ENCODE measurements at regions not wholly inside any gene's neighbourhood (a gene's known extent, or its start where the extent isn't known, plus 50 kb on each side); places are given as distances from the start of the nearest gene placed in this dataset.

GRCh38 chr11:97363331-97363730, 973.5 kb downstream of the JRKL start:
- no peak overlapping the region for H3K27ac ChIP-seq (ENCODE audit: low read depth, low read length)
- no peaks in the 10 kb centered on the region for H3K27me3 ChIP-seq (ENCODE audit: control insufficient read depth, low read length)
- H4K20me1 ChIP-seq (ENCODE audit: control insufficient read depth, insufficient read depth, low read depth, low read length), result no peaks in the 10 kb centered on the region
- H3K4me3 ChIP-seq (ENCODE audit: low read length), result no peak overlapping the region
- H3K36me3 ChIP-seq (ENCODE audit: control insufficient read depth, low read length), result no peaks in the 10 kb centered on the region
- no peaks in the 10 kb centered on the region for H3K79me2 ChIP-seq (ENCODE audit: control insufficient read depth, low read length)
- no peaks in the 10 kb centered on the region for H3K9me3 ChIP-seq (ENCODE audit: control insufficient read depth, insufficient read depth, low read length)
- H3K4me1 ChIP-seq (ENCODE audit: control insufficient read depth, low read length), result no peaks in the 10 kb centered on the region
- H3K4me2 ChIP-seq (ENCODE audit: low read length), result no peak overlapping the region
- TF ChIP-seq, protein P1, sequence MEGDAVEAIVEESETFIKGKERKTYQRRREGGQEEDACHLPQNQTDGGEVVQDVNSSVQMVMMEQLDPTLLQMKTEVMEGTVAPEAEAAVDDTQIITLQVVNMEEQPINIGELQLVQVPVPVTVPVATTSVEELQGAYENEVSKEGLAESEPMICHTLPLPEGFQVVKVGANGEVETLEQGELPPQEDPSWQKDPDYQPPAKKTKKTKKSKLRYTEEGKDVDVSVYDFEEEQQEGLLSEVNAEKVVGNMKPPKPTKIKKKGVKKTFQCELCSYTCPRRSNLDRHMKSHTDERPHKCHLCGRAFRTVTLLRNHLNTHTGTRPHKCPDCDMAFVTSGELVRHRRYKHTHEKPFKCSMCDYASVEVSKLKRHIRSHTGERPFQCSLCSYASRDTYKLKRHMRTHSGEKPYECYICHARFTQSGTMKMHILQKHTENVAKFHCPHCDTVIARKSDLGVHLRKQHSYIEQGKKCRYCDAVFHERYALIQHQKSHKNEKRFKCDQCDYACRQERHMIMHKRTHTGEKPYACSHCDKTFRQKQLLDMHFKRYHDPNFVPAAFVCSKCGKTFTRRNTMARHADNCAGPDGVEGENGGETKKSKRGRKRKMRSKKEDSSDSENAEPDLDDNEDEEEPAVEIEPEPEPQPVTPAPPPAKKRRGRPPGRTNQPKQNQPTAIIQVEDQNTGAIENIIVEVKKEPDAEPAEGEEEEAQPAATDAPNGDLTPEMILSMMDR (IDR thresholded peaks at IDR 0.05; ENCODE audit: low read depth, low read length, poor library complexity, severe bottlenecking), result no peak
- TF ChIP-seq EZH2phosphoT487 (IDR thresholded peaks at IDR 0.05; ENCODE audit: borderline replicate concordance, low read length), result no peak
- H3F3A ChIP-seq (ENCODE audit: control insufficient read depth, insufficient read depth), result no peaks in the 10 kb centered on the region
- H3K9me2 ChIP-seq (replicated peaks; ENCODE audit: control insufficient read depth, low read length), result no peaks in the 10 kb centered on the region

DNA sequence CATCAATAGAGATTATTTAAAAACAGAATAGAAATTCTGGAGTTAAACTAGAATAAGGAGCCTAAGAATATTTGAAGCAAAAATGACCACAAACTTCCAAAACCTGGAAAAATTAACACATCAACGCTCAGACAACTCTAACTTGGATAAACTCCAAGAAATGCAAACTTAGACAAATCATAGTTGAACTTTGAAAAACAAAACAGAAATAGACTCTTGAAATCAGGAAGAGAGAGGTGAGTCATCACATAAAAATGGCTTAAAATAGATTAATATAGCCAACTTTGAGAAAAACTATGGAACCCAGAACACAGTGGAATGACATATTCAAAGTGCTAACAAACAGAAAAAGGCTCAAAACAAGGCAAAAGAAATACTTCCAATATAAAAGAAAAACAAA, 974.2 kb downstream of the JRKL start:
- Histone ChIP-seq H4K20me1 (ENCODE audit: control insufficient read depth, insufficient read depth, low read depth, low read length) (no peaks in the 10 kb centered on the region), H3K4me3 (ENCODE audit: low read length) (no peak overlapping the region), H3F3A (ENCODE audit: control insufficient read depth, insufficient read depth) (no peaks in the 10 kb centered on the region), H3K79me2 (ENCODE audit: control insufficient read depth, low read length) (no peaks in the 10 kb centered on the region), H3K4me2 (ENCODE audit: low read length) (no peak overlapping the region), H3K9me2 (replicated peaks; ENCODE audit: control insufficient read depth, low read length) (no peaks in the 10 kb centered on the region), H3K36me3 (ENCODE audit: control insufficient read depth, low read length) (no peaks in the 10 kb centered on the region), H3K27ac (ENCODE audit: low read depth, low read length) (no peak overlapping the region), H3K27me3 (ENCODE audit: control insufficient read depth, low read length) (no peaks in the 10 kb centered on the region), H3K9me3 (ENCODE audit: control insufficient read depth, insufficient read depth, low read length) (no peaks in the 10 kb centered on the region), H3K4me1 (ENCODE audit: control insufficient read depth, low read length) (no peaks in the 10 kb centered on the region)
- TF ChIP-seq, protein P1 (IDR thresholded peaks at IDR 0.05; ENCODE audit: low read depth, low read length, poor library complexity, severe bottlenecking), result no peak
- TF ChIP-seq EZH2phosphoT487 (IDR thresholded peaks at IDR 0.05; ENCODE audit: borderline replicate concordance, low read length), result no peak

GRCh38 chr11:97367406-97368083, 977.7 kb downstream of the JRKL start:
- H3K4me2 ChIP-seq (ENCODE audit: low read length), result no peak overlapping the region
- no peaks in the 10 kb centered on the region for H3K4me1 ChIP-seq (ENCODE audit: control insufficient read depth, low read length)
- H3F3A ChIP-seq (ENCODE audit: control insufficient read depth, insufficient read depth), result no peaks in the 10 kb centered on the region
- H3K4me3 ChIP-seq (ENCODE audit: low read length), result no peak overlapping the region
- H3K9me3 ChIP-seq (ENCODE audit: control insufficient read depth, insufficient read depth, low read length), result no peaks in the 10 kb centered on the region
- H3K27me3 ChIP-seq (ENCODE audit: control insufficient read depth, low read length), result no peaks in the 10 kb centered on the region
- H3K27ac ChIP-seq (ENCODE audit: low read depth, low read length), result no peak overlapping the region
- H3K79me2 ChIP-seq (ENCODE audit: control insufficient read depth, low read length), result no peaks in the 10 kb centered on the region
- no peaks in the 10 kb centered on the region for H4K20me1 ChIP-seq (ENCODE audit: control insufficient read depth, insufficient read depth, low read depth, low read length)
- no peaks in the 10 kb centered on the region for H3K9me2 ChIP-seq (replicated peaks; ENCODE audit: control insufficient read depth, low read length)
- TF ChIP-seq EZH2phosphoT487 (IDR thresholded peaks at IDR 0.05; ENCODE audit: borderline replicate concordance, low read length), result no peak
- TF ChIP-seq, protein P1 (IDR thresholded peaks at IDR 0.05; ENCODE audit: low read depth, low read length, poor library complexity, severe bottlenecking), result no peak
- H3K36me3 ChIP-seq (ENCODE audit: control insufficient read depth, low read length), result no peaks in the 10 kb centered on the region
